Breast epithelium (tissue), 4 donors: ENCODE measurements at regions not wholly inside any gene's neighbourhood (a gene's known extent, or its start where the extent isn't known, plus 50 kb on each side); places are given as distances from the start of the nearest gene placed in this dataset.

ENCODE experiments used
- DNase-seq, 2 donors: peaks; one replicate each; pipeline ENCODE4 v3.0.0-alpha.2; 2019; ENCODE audit warnings: low spot score in 2 of 2
- H3K27ac ChIP-seq, 2 donors: fragments of 200-600 bp; sonication (generic) in 1 of 2; one replicate each; pipeline ENCODE4 v1.5.1; 2016 to 2019; ENCODE audit warnings: mild to moderate bottlenecking in 1 of 2
- H3K27me3 ChIP-seq, 2 donors: fragments of 200-600 bp; sonication (generic) in 1 of 2; one replicate each; pipeline versions ENCODE4 v1.5.1 to v1.6.0; 2017 to 2019; ENCODE audit warnings: control low read depth in 1 of 2, mild to moderate bottlenecking in 1 of 2
- H3K36me3 ChIP-seq: fragments of 200-600 bp; one replicate; pipeline ENCODE4 v1.5.1; 2019
- H3K4me1 ChIP-seq, 2 donors: fragments of 200-600 bp; sonication (generic); one replicate each; pipeline ENCODE4 v1.5.1; 2016 to 2019; ENCODE audit warnings: control low read depth in 1 of 2
- H3K4me3 ChIP-seq, 3 donors: fragments of 200-600 bp; sonication (generic); 1 replicate in 2 of 3; 2 replicates in 1 of 3; pipeline ENCODE4 v1.5.1; 2016 to 2019; ENCODE audit warnings: mild to moderate bottlenecking in 3 of 3, moderate library complexity in 2 of 3
- H3K9me3 ChIP-seq, 2 donors: fragments of 200-600 bp; sonication (generic) in 1 of 2; one replicate each; pipeline ENCODE4 v1.5.1; 2016 to 2019; ENCODE audit warnings: control low read depth in 1 of 2
- POLR2A ChIP-seq: fragments of 450-650 bp; IDR thresholded peaks from one replicate; pipeline ENCODE4 v1.6.1; 2016; ENCODE audit warnings: antibody characterized with exemption, mild to moderate bottlenecking, moderate library complexity
- POLR2AphosphoS5 ChIP-seq, 3 donors: sonication (generic); formaldehyde crosslinking; IDR thresholded peaks; one replicate each; pipeline ENCODE4 v1.6.1; 2017; ENCODE audit warnings: antibody characterized with exemption in 3 of 3
- intact Hi-C: fragments of 100-400 bp; cut with DNase I; formaldehyde crosslinking; loops from one replicate; pipeline ENCODE4 v1.15.1; 2023; ENCODE audit warnings: low total_unique reads
- TF ChIP-seq, protein P1 (sequence below), 3 donors: fragments of 450-650 bp; IDR thresholded peaks; one replicate each; pipeline ENCODE4 v1.5.1; 2016 to 2017; ENCODE audit warnings: antibody characterized with exemption in 3 of 3, mild to moderate bottlenecking in 3 of 3, moderate library complexity in 3 of 3

DNA sequence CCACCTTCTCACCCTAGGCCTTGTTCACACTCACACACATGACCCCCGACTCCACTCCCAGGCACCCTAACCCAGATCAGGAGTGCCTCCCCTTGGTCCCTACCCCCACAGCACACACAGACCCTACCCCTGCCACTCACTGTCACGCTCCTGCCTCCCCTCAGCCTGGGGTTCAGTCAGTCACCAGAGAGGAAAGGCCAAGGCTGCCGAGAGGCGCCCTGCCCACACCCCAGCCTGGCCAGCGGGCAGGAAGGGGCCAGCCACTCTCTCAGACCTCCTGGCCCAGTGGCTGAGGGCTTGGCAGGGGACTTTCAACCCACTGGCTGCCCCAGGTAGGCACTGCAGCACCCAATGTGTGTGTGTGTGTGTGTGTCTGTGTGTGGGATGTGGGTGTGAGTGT, 122.4 kb upstream of the MVB12B start:
- intact Hi-C loops, result no loop called here
- DNase-seq, result no peak

DNA sequence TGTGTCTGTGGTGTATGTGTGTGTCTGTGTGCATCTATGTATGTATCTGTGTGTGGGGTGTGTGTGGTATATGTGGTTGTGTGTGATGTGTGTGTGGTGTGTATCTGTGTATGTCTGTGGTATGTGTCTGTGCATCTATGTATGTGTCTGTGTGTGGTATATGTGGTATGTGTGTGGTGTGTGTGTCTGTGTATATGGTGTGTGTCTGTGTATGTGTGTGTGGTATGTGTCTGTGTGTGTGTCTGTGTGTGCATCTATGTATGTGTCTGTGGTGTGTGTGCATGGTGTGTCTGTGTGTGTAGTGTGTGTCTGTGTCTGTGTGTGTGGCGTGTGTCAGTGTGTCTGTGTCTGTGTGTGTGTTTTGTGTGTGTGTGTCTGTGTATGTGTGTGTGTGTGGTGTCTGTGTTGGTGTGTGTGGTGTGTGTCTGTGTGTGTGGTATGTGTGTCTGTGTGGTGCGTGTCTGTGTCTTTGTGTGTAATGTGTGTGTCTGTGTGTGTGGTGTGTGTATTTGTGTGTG, 121.9 kb upstream of the MVB12B start:
- Histone ChIP-seq H3K27me3 (no peaks in the 10 kb centered on the region), H3K36me3 (no peaks in the 10 kb centered on the region), H3K27ac (no peak overlapping the region), H3K4me3 (no peak overlapping the region), H3K9me3 (no peaks in the 10 kb centered on the region), H3K4me1 (no peaks in the 10 kb centered on the region)
- TF ChIP-seq POLR2A, result no peak
- TF ChIP-seq, protein P1, sequence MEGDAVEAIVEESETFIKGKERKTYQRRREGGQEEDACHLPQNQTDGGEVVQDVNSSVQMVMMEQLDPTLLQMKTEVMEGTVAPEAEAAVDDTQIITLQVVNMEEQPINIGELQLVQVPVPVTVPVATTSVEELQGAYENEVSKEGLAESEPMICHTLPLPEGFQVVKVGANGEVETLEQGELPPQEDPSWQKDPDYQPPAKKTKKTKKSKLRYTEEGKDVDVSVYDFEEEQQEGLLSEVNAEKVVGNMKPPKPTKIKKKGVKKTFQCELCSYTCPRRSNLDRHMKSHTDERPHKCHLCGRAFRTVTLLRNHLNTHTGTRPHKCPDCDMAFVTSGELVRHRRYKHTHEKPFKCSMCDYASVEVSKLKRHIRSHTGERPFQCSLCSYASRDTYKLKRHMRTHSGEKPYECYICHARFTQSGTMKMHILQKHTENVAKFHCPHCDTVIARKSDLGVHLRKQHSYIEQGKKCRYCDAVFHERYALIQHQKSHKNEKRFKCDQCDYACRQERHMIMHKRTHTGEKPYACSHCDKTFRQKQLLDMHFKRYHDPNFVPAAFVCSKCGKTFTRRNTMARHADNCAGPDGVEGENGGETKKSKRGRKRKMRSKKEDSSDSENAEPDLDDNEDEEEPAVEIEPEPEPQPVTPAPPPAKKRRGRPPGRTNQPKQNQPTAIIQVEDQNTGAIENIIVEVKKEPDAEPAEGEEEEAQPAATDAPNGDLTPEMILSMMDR (IDR thresholded peaks at IDR 0.05), result no peak
- TF ChIP-seq POLR2AphosphoS5 (IDR thresholded peaks at IDR 0.05), result no peak
- no peak for DNase-seq
- intact Hi-C loops, result no loop called here

More for the DNA sequence above, 122.4 kb upstream of the MVB12B start:
- no peak overlapping the region for H3K27ac ChIP-seq
- H3K9me3 ChIP-seq, result no peaks in the 10 kb centered on the region
- no peaks in the 10 kb centered on the region for H3K27me3 ChIP-seq
- no peaks in the 10 kb centered on the region for H3K36me3 ChIP-seq
- H3K4me3 ChIP-seq, result no peak overlapping the region
- TF ChIP-seq, protein P1 (IDR thresholded peaks at IDR 0.05), result no peak
- TF ChIP-seq POLR2AphosphoS5 (IDR thresholded peaks at IDR 0.05) (no peak), POLR2A (no peak)
- H3K4me1 ChIP-seq, result no peaks in the 10 kb centered on the region

DNA sequence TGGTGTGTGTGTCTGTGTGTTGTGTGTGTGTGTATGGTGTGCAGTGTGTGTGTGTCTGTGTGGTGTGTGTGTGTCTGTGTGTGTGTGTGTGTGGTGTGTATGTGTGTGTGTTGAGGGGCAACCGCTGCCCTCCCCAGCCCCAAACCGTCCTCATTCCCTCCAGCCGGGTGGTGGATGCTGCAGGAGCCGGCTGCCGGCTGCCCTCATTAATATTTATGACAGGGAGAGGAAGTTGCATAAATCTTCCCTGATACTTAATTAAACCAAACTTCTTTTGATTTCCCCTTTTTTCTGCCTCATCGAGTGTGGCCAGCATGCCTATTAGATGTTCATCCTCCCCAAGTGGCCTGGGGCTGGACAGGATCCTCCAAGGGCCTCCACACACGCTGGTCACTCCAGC, 121.4 kb upstream of the MVB12B start:
- no peak for DNase-seq
- no peak overlapping the region for H3K27ac ChIP-seq
- no peaks in the 10 kb centered on the region for H3K9me3 ChIP-seq
- H3K4me1 ChIP-seq, result no peaks in the 10 kb centered on the region
- H3K4me3 ChIP-seq, result no peak overlapping the region
- intact Hi-C loops, result no loop called here
- H3K27me3 ChIP-seq, result no peaks in the 10 kb centered on the region
- no peak for TF ChIP-seq POLR2A
- no peak for TF ChIP-seq POLR2AphosphoS5 (IDR thresholded peaks at IDR 0.05)
- TF ChIP-seq, protein P1 (IDR thresholded peaks at IDR 0.05), result no peak
- no peaks in the 10 kb centered on the region for H3K36me3 ChIP-seq

DNA sequence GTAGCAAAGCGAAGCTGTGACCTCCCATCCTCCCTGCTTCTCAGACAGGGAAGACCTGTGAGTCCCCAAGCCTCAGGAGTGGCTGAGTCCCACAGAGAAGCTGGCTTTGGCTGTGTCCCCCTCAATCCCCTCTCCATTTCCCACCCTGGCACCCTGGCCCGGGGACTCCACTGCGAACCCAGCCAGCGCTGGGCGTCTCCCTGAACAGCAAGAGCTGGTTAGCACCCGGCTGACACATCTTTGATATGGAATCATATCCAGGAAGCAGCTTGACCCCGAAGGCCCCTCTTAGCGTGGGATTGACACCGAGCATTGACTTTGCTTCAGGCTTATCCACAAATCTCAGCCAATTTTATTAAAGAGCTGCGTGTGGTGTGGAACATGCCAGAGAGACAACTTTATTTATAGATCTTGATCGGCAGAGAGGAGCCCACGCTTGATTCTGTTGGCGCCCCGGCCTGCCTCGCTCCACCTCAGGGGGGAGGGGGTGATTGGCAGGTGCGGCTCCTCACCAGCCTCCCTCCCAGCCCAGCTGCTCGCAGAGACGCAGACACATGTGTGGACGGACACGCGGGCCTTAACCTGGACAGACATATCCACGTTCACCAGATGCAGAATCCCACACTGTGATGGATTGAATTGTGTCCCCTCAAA, 120.7 kb upstream of the MVB12B start:
- Histone ChIP-seq H3K27me3 (no peaks in the 10 kb centered on the region), H3K27ac (no peak overlapping the region), H3K4me3 (no peak overlapping the region), H3K4me1 (no peaks in the 10 kb centered on the region), H3K36me3 (no peaks in the 10 kb centered on the region), H3K9me3 (no peaks in the 10 kb centered on the region)
- TF ChIP-seq, protein P1 (IDR thresholded peaks at IDR 0.05), result no peak
- TF ChIP-seq POLR2AphosphoS5 (IDR thresholded peaks at IDR 0.05) (no peak), POLR2A (no peak)
- no peak for DNase-seq
- intact Hi-C loops, result no loop called here

DNA sequence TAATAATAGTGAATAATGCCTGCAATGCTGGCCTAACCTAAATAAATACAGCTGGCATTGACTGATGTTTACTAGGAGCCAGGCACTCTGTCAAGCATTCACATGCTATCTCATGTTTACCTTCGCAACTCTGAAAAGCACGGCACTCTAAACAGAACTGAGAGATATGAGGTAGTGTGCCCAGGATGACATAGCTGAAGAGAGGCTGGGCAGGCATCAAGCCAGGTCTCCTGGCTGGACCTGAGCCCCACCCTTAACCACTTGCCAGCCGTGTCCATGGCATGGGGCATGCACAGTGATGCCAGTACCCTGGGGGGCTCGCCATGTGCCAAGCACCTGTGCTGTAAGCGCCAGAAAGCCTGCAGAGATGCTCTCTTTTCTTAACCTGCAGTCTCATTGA, 119.4 kb upstream of the MVB12B start:
- no peaks in the 10 kb centered on the region for H3K36me3 ChIP-seq
- no peak for DNase-seq
- TF ChIP-seq POLR2AphosphoS5 (IDR thresholded peaks at IDR 0.05), result no peak
- no peak for TF ChIP-seq POLR2A
- TF ChIP-seq, protein P1 (IDR thresholded peaks at IDR 0.05), result no peak

More for the DNA sequence above, 119.4 kb upstream of the MVB12B start:
- intact Hi-C loops, result no loop called here
- Histone ChIP-seq H3K4me1 (no peaks in the 10 kb centered on the region), H3K9me3 (no peaks in the 10 kb centered on the region), H3K27ac (no peak overlapping the region), H3K27me3 (no peaks in the 10 kb centered on the region), H3K4me3 (no peak overlapping the region)
